Thyroid gland (tissue), 4 donors: ENCODE measurements at regions not wholly inside any gene's neighbourhood (a gene's known extent, or its start where the extent isn't known, plus 50 kb on each side); places are given as distances from the start of the nearest gene placed in this dataset.
A peak's percentile ranks its signal among the peaks of the same experiment; 100 is the strongest.
"Not testable (repeated sequence)": the region's sequence is repeated elsewhere in the genome, so short reads cannot be mapped to it uniquely, and the experiment has no call there.

Experiments
- DNase-seq, 2 donors: peaks; one replicate each; pipeline ENCODE4 v3.0.0-alpha.2; 2019
- H3K27ac ChIP-seq, 3 donors: fragments of 200-600 bp; sonication (generic); 1 replicate in 2 of 3; 2 replicates in 1 of 3; pipeline ENCODE4 v1.5.1; 2016 to 2019; ENCODE audit warnings: mild to moderate bottlenecking in 1 of 3, moderate library complexity in 1 of 3
- H3K27me3 ChIP-seq: fragments of 200-600 bp; sonication (generic); one replicate; pipeline ENCODE4 v1.5.1; 2019
- H3K36me3 ChIP-seq, 2 donors: fragments of 200-600 bp; sonication (generic); one replicate each; pipeline ENCODE4 v1.5.1; 2016 to 2019
- H3K4me1 ChIP-seq, 2 donors: fragments of 200-600 bp; sonication (generic); one replicate each; pipeline ENCODE4 v1.5.1; 2017 to 2019
- H3K4me3 ChIP-seq, 3 donors: fragments of 200-600 bp; sonication (generic); replicated peaks in 1 of 3; 1 replicate in 2 of 3; 2 replicates in 1 of 3; pipeline ENCODE4 v1.5.1; 2016; ENCODE audit warnings: mild to moderate bottlenecking in 1 of 3
- H3K9me3 ChIP-seq: fragments of 200-600 bp; sonication (generic); one replicate; pipeline ENCODE4 v1.5.1; 2017
- POLR2A ChIP-seq, 2 donors: fragments of 450-650 bp; IDR thresholded peaks; one replicate each; pipeline ENCODE4 v1.6.1; 2017; ENCODE audit warnings: antibody characterized with exemption in 2 of 2, mild to moderate bottlenecking in 2 of 2, moderate library complexity in 1 of 2
- WGBS, 2 donors: methylation state at CpG; one replicate each; pipeline ENCODE4 v1.1.5; 2017; 5-methylcytosine and 5-hydroxymethylcytosine counted together
- intact Hi-C: fragments of 100-400 bp; cut with DNase I; formaldehyde crosslinking; loops from one replicate; pipeline ENCODE4 v1.15.1; 2023
- TF ChIP-seq, protein P1 (sequence below), 6 experiments: fragments of 200-600 bp in 3 of 6; fragments of 450-650 bp in 3 of 6; sonication (generic) in 3 of 6; IDR thresholded peaks; one replicate each; pipeline ENCODE4 v1.5.1; 2016 to 2019; ENCODE audit warnings: antibody characterized with exemption in 6 of 6, mild to moderate bottlenecking in 2 of 6, inconsistent platforms in 1 of 6, moderate library complexity in 1 of 6

DNA sequence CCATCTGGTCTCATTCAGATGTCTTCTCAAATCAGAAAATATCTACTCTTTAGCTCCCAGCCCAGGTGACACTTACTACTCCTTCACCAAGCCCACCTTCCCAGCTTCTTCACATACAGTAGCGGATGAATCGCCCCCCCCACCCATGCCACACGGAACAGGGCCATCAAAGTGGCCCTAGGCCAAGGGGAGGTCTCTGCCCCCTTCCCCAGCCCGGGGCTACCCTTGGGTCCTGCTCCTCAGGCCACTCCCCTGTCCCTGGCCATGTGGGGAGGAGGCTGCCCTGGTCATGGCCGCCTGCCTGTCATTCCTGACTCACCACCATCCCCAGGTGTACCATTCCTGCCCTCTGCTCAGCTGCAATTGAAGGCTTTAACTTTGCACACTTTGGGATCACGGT lies 142.8 kb downstream of the NECTIN1 start:
- no peak overlapping the region for H3K27ac ChIP-seq
- H3K9me3 ChIP-seq = no peaks in the 10 kb centered on the region
- TF ChIP-seq, protein P1, sequence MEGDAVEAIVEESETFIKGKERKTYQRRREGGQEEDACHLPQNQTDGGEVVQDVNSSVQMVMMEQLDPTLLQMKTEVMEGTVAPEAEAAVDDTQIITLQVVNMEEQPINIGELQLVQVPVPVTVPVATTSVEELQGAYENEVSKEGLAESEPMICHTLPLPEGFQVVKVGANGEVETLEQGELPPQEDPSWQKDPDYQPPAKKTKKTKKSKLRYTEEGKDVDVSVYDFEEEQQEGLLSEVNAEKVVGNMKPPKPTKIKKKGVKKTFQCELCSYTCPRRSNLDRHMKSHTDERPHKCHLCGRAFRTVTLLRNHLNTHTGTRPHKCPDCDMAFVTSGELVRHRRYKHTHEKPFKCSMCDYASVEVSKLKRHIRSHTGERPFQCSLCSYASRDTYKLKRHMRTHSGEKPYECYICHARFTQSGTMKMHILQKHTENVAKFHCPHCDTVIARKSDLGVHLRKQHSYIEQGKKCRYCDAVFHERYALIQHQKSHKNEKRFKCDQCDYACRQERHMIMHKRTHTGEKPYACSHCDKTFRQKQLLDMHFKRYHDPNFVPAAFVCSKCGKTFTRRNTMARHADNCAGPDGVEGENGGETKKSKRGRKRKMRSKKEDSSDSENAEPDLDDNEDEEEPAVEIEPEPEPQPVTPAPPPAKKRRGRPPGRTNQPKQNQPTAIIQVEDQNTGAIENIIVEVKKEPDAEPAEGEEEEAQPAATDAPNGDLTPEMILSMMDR (IDR thresholded peaks at IDR 0.05) = no peak
- no peak for TF ChIP-seq POLR2A (IDR thresholded peaks at IDR 0.05)
- H3K27me3 ChIP-seq = no peaks in the 10 kb centered on the region
- H3K36me3 ChIP-seq = no peaks in the 10 kb centered on the region
- DNase-seq = no peak
- peaks cover 14 to 16% of the 10 kb centered on the region in 2 donors for H3K4me1 ChIP-seq
- 75 to 84% methylated on average over 4 to 5 of the region's 6 CpGs for WGBS, 2 donors
- no peak overlapping the region for H3K4me3 ChIP-seq
- intact Hi-C loops = no loop called here

DNA sequence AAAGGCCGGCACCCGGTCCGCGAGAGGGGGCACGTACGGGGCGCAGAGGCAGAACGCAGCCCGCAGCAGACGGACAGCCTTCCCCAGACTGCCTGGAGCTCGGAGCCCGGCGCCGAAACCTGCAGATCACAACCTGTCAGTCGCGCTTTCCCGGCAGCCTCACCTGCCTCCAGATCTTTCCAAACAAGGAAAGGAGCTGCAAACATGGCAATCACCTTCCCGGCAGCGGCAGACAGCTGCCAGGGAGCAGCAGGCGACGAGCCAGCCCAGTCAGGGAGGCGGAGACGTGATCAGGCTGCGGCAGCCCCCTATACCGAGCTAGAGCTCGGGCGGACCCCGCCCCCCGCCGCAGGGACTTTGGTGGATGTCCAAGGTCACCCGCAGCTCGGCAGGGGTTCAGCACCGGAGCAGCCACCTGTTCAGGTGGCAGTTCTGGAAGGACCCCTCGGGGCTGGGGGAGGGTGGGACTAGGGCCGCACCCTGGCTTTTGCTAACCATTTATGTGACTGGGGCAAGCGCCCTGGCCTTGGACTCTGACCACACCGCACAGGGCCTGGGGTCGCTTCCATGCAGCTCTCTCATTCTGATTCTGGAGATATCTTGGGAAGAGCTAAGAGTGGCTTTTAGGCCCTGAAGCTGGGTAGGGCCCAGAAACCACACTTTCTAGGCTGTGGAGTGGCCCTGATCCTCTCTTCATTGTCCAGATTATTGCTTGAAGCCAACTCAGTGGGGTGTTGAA lies 143.8 kb downstream of the NECTIN1 start:
- Histone ChIP-seq H3K9me3 (no peaks in the 10 kb centered on the region), H3K27ac (peak overlapping the region in 1 of 3 donors; percentile 41), H3K4me3 (peak overlapping the region in 1 of 3 donors; percentile 40), H3K27me3 (no peaks in the 10 kb centered on the region), H3K4me1 (peaks cover 14 to 16% of the 10 kb centered on the region in 2 donors), H3K36me3 (no peaks in the 10 kb centered on the region)
- 10 to 20% methylated on average over 10 to 14 of the region's 38 CpGs for WGBS, 2 donors
- intact Hi-C loops = no loop called here
- TF ChIP-seq, protein P1 (IDR thresholded peaks at IDR 0.05) = no peak
- no peak for TF ChIP-seq POLR2A (IDR thresholded peaks at IDR 0.05)
- peak; percentile 43 to 45 for DNase-seq

DNA sequence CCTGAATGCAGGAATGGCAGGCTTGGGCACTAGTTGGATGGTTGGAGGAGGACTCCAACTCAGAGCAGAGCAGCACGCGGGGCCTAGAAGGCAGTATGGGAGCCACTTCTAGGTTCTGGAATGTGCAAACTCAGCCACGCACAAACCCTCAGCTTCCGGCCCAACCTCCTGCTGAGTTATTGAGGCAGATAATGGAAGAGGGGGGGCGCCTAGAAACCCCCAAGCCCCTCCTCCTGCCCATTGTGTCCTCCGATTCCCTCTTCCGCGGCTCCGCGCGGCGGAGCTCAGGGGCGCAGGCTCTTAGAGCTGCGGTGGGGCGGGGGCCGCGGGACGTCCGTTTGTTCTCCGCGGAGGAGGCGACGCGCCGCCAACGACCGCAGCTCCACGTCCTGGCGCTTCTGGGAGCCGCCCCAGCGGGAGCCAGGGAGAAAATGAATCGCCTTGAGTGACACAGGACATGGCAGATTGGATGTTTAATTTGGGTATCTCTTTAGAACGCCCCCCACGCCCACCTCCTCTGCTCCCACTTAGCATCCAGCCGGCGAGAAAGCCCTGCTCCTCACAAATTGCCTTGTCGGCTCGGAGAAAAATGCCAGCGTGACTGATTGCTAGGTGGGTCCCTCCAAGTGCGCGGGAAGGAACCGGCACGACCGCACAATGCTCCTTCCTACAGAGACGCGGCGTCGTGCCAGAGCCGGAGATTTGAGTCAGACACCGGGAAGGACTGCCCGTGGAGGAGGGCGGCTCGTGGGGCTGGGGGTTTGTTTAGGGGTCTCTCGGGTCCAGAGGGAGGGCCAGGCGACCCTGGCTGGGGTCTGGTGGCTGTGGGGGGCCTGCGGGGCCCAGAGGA lies 144.6 kb downstream of the NECTIN1 start:
- H3K36me3 ChIP-seq = no peaks in the 10 kb centered on the region
- H3K4me1 ChIP-seq = peaks cover 14 to 16% of the 10 kb centered on the region in 2 donors
- intact Hi-C loops = no loop called here
- 0% methylated on average over 19 to 34 of the region's 56 CpGs for WGBS, 2 donors
- peak overlapping the region in 2 of 3 donors; percentile 24 to 40 for H3K4me3 ChIP-seq
- H3K27me3 ChIP-seq = no peaks in the 10 kb centered on the region
- TF ChIP-seq, protein P1 (IDR thresholded peaks at IDR 0.05) = no peak
- TF ChIP-seq POLR2A (IDR thresholded peaks at IDR 0.05) = no peak
- no peaks in the 10 kb centered on the region for H3K9me3 ChIP-seq
- peak; percentile 81 to 82 for DNase-seq
- peak overlapping the region in 1 of 3 donors; percentile 41 for H3K27ac ChIP-seq

DNA sequence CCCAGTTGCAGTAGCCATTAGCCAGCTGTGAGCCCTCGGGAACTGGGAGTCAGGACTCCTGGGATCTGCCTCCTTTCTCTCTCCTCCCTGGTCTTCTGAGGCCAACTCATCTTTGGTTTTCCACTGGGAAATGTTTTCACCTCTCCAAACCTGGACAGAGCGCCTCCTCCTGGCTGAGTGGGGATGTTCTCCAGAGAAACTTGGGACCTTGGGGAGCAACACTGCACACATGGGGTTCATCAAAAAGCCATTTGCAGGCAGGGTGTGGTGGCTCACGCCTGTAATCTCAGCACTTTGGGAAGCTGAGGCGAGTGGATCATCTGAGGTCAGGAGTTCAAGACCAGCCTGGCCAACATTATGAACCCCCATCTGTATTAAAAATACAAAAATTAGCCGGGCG lies 145.4 kb downstream of the NECTIN1 start:
- H3K27ac ChIP-seq = no peak overlapping the region
- DNase-seq = no peak
- no peaks in the 10 kb centered on the region for H3K9me3 ChIP-seq
- H3K4me3 ChIP-seq = no peak overlapping the region
- TF ChIP-seq, protein P1 (IDR thresholded peaks at IDR 0.05) = no peak
- no peak for TF ChIP-seq POLR2A (IDR thresholded peaks at IDR 0.05)
- H3K36me3 ChIP-seq = no peaks in the 10 kb centered on the region
- H3K27me3 ChIP-seq = no peaks in the 10 kb centered on the region
- WGBS, 2 donors = 74 to 87% methylated on average over 6 of the region's 6 CpGs
- intact Hi-C loops = no loop called here
- H3K4me1 ChIP-seq = peaks cover 14 to 16% of the 10 kb centered on the region in 2 donors

DNA sequence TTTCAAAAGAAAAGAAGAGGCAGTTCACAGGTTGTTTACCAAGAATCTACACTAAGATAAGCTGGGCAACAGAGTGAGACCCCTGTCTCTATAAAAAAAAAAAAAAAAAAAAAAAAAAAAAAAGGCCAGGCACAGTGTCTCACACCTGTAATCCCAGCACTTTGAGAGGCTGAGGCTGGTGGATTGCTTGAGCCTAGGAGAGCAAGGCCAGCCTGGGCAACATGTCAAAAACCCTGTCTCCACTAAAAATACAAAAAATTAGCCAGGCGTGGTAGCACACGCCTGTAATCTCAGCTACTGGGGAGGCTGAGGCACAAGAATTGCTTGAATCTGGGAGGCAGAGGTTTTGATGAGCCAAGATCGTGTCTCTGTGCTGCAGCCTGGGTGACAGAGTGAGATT lies 147.6 kb downstream of the NECTIN1 start:
- H3K36me3 ChIP-seq, H3K27ac ChIP-seq, H3K27me3 ChIP-seq, intact Hi-C loops, H3K4me3 ChIP-seq, H3K9me3 ChIP-seq: not testable (repeated sequence)
- peak; percentile 62 to 65 for DNase-seq
- peaks cover 14 to 16% of the 10 kb centered on the region in 2 donors for H3K4me1 ChIP-seq
- 46 to 54% methylated on average over 3 of the region's 3 CpGs for WGBS, 2 donors
